Ascending aorta (tissue), 2 donors: ENCODE measurements at regions not wholly inside any gene's neighbourhood (a gene's known extent, or its start where the extent isn't known, plus 50 kb on each side); places are given as distances from the start of the nearest gene placed in this dataset.

Source experiments
- DNase-seq, 2 donors: peaks; one replicate each; pipeline ENCODE4 v3.0.0-alpha.2; 2019; ENCODE audit warnings: low spot score in 2 of 2
- H3K27ac ChIP-seq, 2 donors: fragments of 200-600 bp; sonication (generic); one replicate each; pipeline ENCODE4 v1.5.1; 2016 to 2017; ENCODE audit warnings: mild to moderate bottlenecking in 1 of 2
- H3K27me3 ChIP-seq: fragments of 200-600 bp; sonication (generic); one replicate; pipeline ENCODE4 v1.5.1; 2017
- H3K36me3 ChIP-seq, 2 donors: fragments of 200-600 bp; sonication (generic); one replicate each; pipeline ENCODE4 v1.5.1; 2016
- H3K4me1 ChIP-seq, 2 donors: fragments of 200-600 bp; sonication (generic); one replicate each; pipeline ENCODE4 v1.5.1; 2016 to 2017; ENCODE audit warnings: mild to moderate bottlenecking in 1 of 2
- H3K4me3 ChIP-seq, 2 donors: fragments of 200-600 bp; sonication (generic); one replicate each; pipeline ENCODE4 v1.5.1; 2016 to 2017; ENCODE audit warnings: mild to moderate bottlenecking in 1 of 2
- H3K9me3 ChIP-seq, 2 donors: fragments of 200-600 bp; sonication (generic); one replicate each; pipeline ENCODE4 v1.5.1; 2016
- CTCF ChIP-seq, 3 experiments: fragments of 200-600 bp in 2 of 3; fragments of 450-650 bp in 1 of 3; sonication (generic) in 2 of 3; IDR thresholded peaks; one replicate each; pipeline ENCODE4 v1.5.1; 2016 to 2019; ENCODE audit warnings: antibody characterized with exemption in 3 of 3, mild to moderate bottlenecking in 1 of 3, moderate library complexity in 1 of 3
- intact Hi-C: fragments of 100-400 bp; cut with DNase I; formaldehyde crosslinking; loops from one replicate; pipeline ENCODE4 v1.15.1; 2023

GRCh38 chr2:8033546-8034096 is 648.2 kb upstream of the ID2 start:
- no peak for TF ChIP-seq CTCF (IDR thresholded peaks at IDR 0.05)

GRCh38 chr2:8036366-8036765 is 645.5 kb upstream of the ID2 start:
- intact Hi-C loops = no loop called here

More at GRCh38 chr2:8033546-8034096, 648.2 kb upstream of the ID2 start:
- intact Hi-C loops = no loop called here
- no peaks in the 10 kb centered on the region for H3K27me3 ChIP-seq
- H3K27ac ChIP-seq = no peak overlapping the region
- H3K9me3 ChIP-seq = no peaks in the 10 kb centered on the region
- H3K36me3 ChIP-seq = no peaks in the 10 kb centered on the region
- no peaks in the 10 kb centered on the region for H3K4me1 ChIP-seq
- no peak overlapping the region for H3K4me3 ChIP-seq
- no peak for DNase-seq

GRCh38 chr2:8039732-8040131 is 642.1 kb upstream of the ID2 start:
- no peak for TF ChIP-seq CTCF (IDR thresholded peaks at IDR 0.05)
- Histone ChIP-seq H3K27me3 (no peaks in the 10 kb centered on the region), H3K36me3 (no peaks in the 10 kb centered on the region), H3K4me3 (no peak overlapping the region), H3K27ac (no peak overlapping the region), H3K4me1 (no peaks in the 10 kb centered on the region), H3K9me3 (no peaks in the 10 kb centered on the region)
- no peak for DNase-seq
- intact Hi-C loops = no loop called here

More at GRCh38 chr2:8036366-8036765, 645.5 kb upstream of the ID2 start:
- no peak for DNase-seq
- Histone ChIP-seq H3K9me3 (no peaks in the 10 kb centered on the region), H3K36me3 (no peaks in the 10 kb centered on the region), H3K4me1 (no peaks in the 10 kb centered on the region), H3K27me3 (no peaks in the 10 kb centered on the region), H3K27ac (no peak overlapping the region), H3K4me3 (no peak overlapping the region)
- no peak for TF ChIP-seq CTCF (IDR thresholded peaks at IDR 0.05)

GRCh38 chr2:8043295-8043694 is 638.6 kb upstream of the ID2 start:
- no peak for TF ChIP-seq CTCF (IDR thresholded peaks at IDR 0.05)

GRCh38 chr2:8044046-8044594 is 637.7 kb upstream of the ID2 start:
- no peak for DNase-seq
- no peak for TF ChIP-seq CTCF (IDR thresholded peaks at IDR 0.05)
- Histone ChIP-seq H3K9me3 (no peaks in the 10 kb centered on the region), H3K4me3 (no peak overlapping the region), H3K27ac (no peak overlapping the region), H3K36me3 (no peaks in the 10 kb centered on the region), H3K4me1 (no peaks in the 10 kb centered on the region), H3K27me3 (no peaks in the 10 kb centered on the region)
- intact Hi-C loops = no loop called here

More at GRCh38 chr2:8043295-8043694, 638.6 kb upstream of the ID2 start:
- intact Hi-C loops = no loop called here
- H3K27me3 ChIP-seq = no peaks in the 10 kb centered on the region
- no peak overlapping the region for H3K4me3 ChIP-seq
- H3K9me3 ChIP-seq = no peaks in the 10 kb centered on the region
- no peak for DNase-seq
- H3K27ac ChIP-seq = no peak overlapping the region
- H3K36me3 ChIP-seq = no peaks in the 10 kb centered on the region
- no peaks in the 10 kb centered on the region for H3K4me1 ChIP-seq
